ENCODE measurements at regions not wholly inside any gene's neighbourhood (a gene's known extent, or its start where the extent isn't known, plus 50 kb on each side); places are given as distances from the start of the nearest gene placed in this dataset.

- ATAC-seq (no peak), DNase-seq (ENCODE audit: low read depth, low spot score) (no peak)
- in situ Hi-C loops (cut with HindIII; ENCODE audit: low pct_unique_long_range_greater_than_20kb, low sequenced_read_pairs) (no loop called here), intact Hi-C loops (cut with micrococcal nuclease; ENCODE audit: unreplicated experiment) (no loop called here)
- no peak overlapping the region for H3K27ac ChIP-seq (ENCODE audit: low read length)
- H3K4me1 ChIP-seq (ENCODE audit: control insufficient read depth, insufficient read depth, low read length): no peaks in the 10 kb centered on the region
- no peaks in the 10 kb centered on the region for H3K36me3 ChIP-seq (ENCODE audit: control insufficient read depth, insufficient read depth, low read length)
- POLR2A ChIA-PET: no interaction called here
- no TSS peak for BruUV-seq (replicated peaks)
- H3K27me3 ChIP-seq (ENCODE audit: control insufficient read depth, insufficient read depth, low read length): no peaks in the 10 kb centered on the region
- CTCF ChIA-PET: interaction anchor here (0.6 kb wide), 1 partner anchor 942 kb away, joined by 3 read pairs; no protein-coding TSS in a partner anchor
- no peaks in the 10 kb centered on the region for H3K9me3 ChIP-seq (ENCODE audit: control insufficient read depth, insufficient read depth, low read depth, low read length)
- TF ChIP-seq SIN3A (IDR thresholded peaks at IDR 0.05; ENCODE audit: borderline replicate concordance, insufficient read depth, low read depth, low read length) (no peak), TCF7L2 (IDR thresholded peaks at IDR 0.05; ENCODE audit: low read depth, low read length) (no peak), CTCF (IDR thresholded peaks at IDR 0.05) (no peak), REST (IDR thresholded peaks at IDR 0.05; ENCODE audit: insufficient read depth in 1 of 2, low read depth in 2 of 2, low read length in 1 of 2) (no peak), POLR2AphosphoS5 (IDR thresholded peaks at IDR 0.05; ENCODE audit: low read depth, low read length) (no peak)
- no peak overlapping the region for H3K4me3 ChIP-seq (ENCODE audit: low read depth in 2 of 2, low read length in 2 of 2)
Measured at GRCh38 chr16:47858333-47858982, 297.3 kb downstream of the ABCC12 start.

GRCh38 chr16:47855431-47855830 is 300.4 kb downstream of the ABCC12 start:
- TF ChIP-seq TCF7L2 (IDR thresholded peaks at IDR 0.05; ENCODE audit: low read depth, low read length) (no peak), SIN3A (IDR thresholded peaks at IDR 0.05; ENCODE audit: borderline replicate concordance, insufficient read depth, low read depth, low read length) (no peak), REST (IDR thresholded peaks at IDR 0.05; ENCODE audit: insufficient read depth in 1 of 2, low read depth in 2 of 2, low read length in 1 of 2) (no peak), POLR2AphosphoS5 (IDR thresholded peaks at IDR 0.05; ENCODE audit: low read depth, low read length) (no peak), CTCF (IDR thresholded peaks at IDR 0.05) (no peak)
- POLR2A ChIA-PET: no interaction called here
- H3K9me3 ChIP-seq (ENCODE audit: control insufficient read depth, insufficient read depth, low read depth, low read length): no peaks in the 10 kb centered on the region
- H3K36me3 ChIP-seq (ENCODE audit: control insufficient read depth, insufficient read depth, low read length): no peaks in the 10 kb centered on the region
- no peak for DNase-seq (ENCODE audit: low read depth, low spot score)
- CTCF ChIA-PET: no interaction called here
- no peaks in the 10 kb centered on the region for H3K4me1 ChIP-seq (ENCODE audit: control insufficient read depth, insufficient read depth, low read length)
- in situ Hi-C loops (cut with HindIII; ENCODE audit: low pct_unique_long_range_greater_than_20kb, low sequenced_read_pairs) (no loop called here), intact Hi-C loops (cut with micrococcal nuclease; ENCODE audit: unreplicated experiment) (no loop called here)
- no peak for ATAC-seq
- H3K27me3 ChIP-seq (ENCODE audit: control insufficient read depth, insufficient read depth, low read length): no peaks in the 10 kb centered on the region
- H3K27ac ChIP-seq (ENCODE audit: low read length): no peak overlapping the region
- no TSS peak for BruUV-seq (replicated peaks)
- no peak overlapping the region for H3K4me3 ChIP-seq (ENCODE audit: low read depth in 2 of 2, low read length in 2 of 2)
